SK-N-SH treated with all-trans-retinoic acid at 6 μM for 48 hours (cell line): ENCODE measurements at regions not wholly inside any gene's neighbourhood (a gene's known extent, or its start where the extent isn't known, plus 50 kb on each side); places are given as distances from the start of the nearest gene placed in this dataset.

Source experiments
- BACH2 ChIP-seq: fragments of 250-450 bp; sonication (Bioruptor Pico); IDR thresholded peaks from 2 replicates; pipeline ENCODE4 v1.9.0; 2021; ENCODE audit warnings: mild to moderate bottlenecking, borderline replicate concordance
- ZNF70 ChIP-seq: fragments of 450-650 bp; formaldehyde crosslinking; IDR thresholded peaks from 2 replicates; pipeline ENCODE4 v1.5.0; 2020; ENCODE audit warnings: mild to moderate bottlenecking, moderate library complexity

DNA sequence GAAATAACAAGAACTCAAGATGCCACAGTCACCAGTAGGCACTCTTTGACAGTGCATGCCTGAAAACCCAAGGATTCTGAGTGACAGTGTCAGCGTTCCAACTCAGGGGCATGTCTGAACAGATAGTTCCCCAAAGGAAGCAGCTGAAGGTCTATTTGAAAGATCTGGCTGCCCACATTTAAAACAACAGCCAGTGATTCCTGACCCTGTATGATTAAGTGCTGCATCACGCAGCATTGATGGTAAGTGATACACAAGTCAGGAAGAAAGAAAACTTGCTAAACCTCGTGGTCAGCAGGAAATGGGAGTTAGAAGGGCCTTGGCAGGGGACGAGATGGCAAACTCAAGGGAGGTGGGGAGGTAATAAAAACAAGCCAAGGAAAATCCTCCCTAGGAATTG lies 1013.1 kb downstream of the TYW1 start:
- TF ChIP-seq ZNF70 (CRISPR knock-in tag) (no peak), BACH2 (no peak)
